Activated CD4-positive, CD25-positive, alpha-beta regulatory T cell treated with anti-CD3 and anti-CD28 coated beads, Interleukin-2, amount 50 U/mL, for 16 hours (primary cell): ENCODE measurements at regions not wholly inside any gene's neighbourhood (a gene's known extent, or its start where the extent isn't known, plus 50 kb on each side); places are given as distances from the start of the nearest gene placed in this dataset.
"Not testable (repeated sequence)": the region's sequence is repeated elsewhere in the genome, so short reads cannot be mapped to it uniquely, and the experiment has no call there.

Source experiments
- DNase-seq: peaks from one replicate; pipeline ENCODE4 v3.0.0-alpha.2; 2020; ENCODE audit warnings: low read depth, low spot score

- DNase-seq = no peak
These were observed 364.3 kb downstream of the SHANK2 start for GRCh38 chr11:70888061-70888460.

DNA sequence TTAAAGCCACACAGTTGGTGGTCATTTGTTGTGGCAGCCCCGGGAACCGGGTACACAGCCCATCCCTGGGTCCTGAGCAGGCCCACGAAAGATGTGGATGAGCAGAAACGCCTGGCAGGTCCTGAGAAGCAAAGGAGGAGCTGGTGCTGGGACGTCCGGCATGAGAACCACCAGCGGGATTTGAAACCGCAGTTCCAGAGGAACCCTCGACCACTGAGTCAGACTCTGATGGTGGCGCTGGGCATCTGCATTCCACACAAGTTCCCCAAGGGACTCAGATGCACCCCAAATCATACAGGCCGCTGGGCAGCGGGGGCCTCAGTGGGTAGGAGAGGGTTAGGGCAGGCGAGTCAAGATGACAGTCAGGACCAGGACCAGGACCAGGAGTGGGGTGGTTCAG, 363.0 kb downstream of the SHANK2 start:
- DNase-seq = no peak

GRCh38 chr11:70891844-70892380, 360.5 kb downstream of the SHANK2 start:
- no peak for DNase-seq

GRCh38 chr11:70892889-70893288, 359.5 kb downstream of the SHANK2 start:
- no peak for DNase-seq

- DNase-seq = no peak
These were observed 357.6 kb downstream of the SHANK2 start for GRCh38 chr11:70894566-70895365.

- no peak for DNase-seq
These were observed 357.1 kb downstream of the SHANK2 start for GRCh38 chr11:70895366-70895670.

- DNase-seq = no peak
These were observed 354.9 kb downstream of the SHANK2 start for GRCh38 chr11:70897429-70897828.

DNA sequence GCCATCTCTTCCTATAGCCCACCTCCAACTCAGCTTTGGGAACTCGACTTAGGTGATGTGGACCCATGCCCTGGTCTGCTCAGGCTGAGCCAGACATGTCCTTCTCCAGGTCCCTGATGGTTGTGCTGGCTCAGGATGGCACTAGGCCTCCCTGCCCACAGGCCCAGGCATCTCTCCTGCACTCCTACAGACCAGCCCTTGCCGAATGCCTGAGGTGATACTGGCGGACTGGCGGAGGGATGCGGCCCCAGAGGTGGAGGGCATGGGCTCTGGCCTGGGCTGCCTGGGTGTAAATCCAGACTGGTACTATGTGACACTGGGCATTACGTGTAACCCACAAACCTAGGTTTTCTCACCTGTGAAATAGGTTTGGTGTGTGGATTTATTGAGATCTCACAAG, 352.8 kb downstream of the SHANK2 start:
- no peak for DNase-seq

DNA sequence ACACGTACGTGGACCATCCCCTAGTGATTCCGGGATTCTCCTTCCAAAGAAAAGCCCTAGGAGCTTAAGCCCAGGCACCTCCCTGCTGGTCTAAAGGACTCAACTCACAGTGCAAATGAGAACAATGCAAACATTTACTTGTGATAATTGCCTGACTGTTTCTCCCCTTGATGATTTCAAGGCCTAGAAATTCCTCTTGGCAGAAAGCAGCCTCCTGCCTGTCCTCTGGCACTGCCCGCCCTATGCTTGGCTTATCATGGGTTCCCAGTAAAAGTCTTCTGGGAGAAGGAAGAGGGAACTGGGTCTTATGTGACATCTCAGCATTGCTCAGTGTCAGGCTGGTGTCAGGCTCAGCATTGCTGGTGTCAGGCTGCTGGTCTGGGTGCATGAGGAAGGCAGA, 351.8 kb downstream of the SHANK2 start:
- DNase-seq = no peak

GRCh38 chr11:70901951-70902521, 350.3 kb downstream of the SHANK2 start:
- no peak for DNase-seq

- DNase-seq = not testable (repeated sequence)
These were observed 349.1 kb downstream of the SHANK2 start for GRCh38 chr11:70903229-70903628.

DNA sequence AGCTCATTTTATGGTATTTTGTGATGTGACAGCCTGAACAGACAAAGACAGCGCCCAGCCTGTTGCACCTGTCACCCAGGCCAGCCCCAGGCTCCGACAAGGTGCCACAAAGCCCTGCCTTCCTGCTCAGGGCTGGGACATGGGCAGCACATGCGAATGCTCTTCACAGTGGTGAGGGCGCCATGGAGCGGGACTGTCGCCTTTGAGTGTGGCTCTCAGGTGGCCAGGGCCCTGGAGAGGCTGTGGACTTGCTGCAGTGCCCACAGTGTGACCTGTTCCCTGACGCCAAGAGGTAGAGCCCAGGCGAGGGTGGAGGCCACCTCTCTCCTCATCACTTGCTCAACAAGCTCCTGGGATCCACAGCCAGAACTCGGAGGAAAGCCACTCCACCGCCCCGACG, 346.3 kb downstream of the SHANK2 start:
- DNase-seq = no peak

DNA sequence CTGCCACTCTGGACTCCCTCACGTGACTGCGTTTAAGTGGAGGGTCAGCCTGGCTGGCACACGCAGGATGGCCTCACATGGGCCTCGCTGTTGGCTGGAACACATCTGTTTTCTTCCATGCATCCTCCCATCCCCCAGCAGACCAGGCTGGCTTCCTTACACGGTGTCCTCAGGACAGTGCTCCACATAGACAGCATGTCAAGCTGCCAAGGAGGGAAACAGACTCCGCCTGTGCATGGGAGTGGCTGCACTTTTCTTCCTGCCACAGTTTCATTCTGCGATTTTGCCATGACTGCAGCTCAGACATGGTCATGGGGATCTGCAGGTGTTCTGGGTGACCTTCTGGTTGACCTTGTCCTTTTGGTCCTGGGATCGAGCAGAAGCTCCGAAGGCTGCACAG, 344.2 kb downstream of the SHANK2 start:
- no peak for DNase-seq

DNA sequence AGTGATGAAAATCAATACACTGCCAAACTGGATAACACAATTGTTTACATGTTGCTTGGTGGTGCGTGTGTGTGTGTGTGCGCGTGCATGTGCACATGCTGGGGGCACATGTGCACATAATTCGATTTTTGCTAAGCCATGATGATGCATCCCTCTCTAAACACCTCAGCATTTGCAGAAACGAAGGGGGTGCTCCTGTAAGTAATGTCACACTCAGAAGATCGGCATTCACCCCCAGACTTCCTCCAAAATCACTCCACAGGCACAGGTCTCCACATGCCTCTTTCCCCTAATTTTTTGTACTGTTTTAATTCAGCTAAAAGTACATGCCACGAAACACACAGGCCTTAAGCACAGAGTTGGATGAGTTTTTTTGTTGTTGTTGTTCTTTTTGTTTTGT, 341.5 kb downstream of the SHANK2 start:
- DNase-seq = no peak

DNA sequence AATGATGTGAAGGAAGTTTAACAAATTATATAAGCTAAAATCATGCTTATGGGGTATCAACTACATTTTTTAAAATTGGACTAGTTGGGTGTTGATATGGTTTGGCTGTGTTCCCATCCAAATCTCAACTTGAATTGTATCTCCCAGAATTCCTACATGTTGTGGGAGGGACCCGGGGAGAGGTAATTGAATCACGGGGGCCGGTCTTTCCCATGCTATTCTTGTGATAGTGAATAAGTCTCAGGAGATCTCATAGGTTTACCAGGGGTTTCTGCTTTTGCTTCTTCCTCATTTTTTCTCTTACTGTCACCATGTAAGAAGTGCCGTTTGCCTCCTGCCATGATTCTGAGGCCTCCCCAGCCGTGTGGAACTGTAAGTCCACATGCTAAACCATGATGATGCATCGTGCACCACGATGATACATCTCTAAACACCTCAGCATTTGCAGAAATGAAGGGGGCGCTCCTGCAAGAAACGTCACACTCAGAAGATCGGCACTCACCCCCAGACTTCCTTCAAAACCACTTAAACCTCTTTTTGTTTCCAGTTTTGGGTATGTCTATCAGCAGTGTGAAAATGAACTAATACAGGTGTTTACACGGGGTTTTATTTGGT, 340.0 kb downstream of the SHANK2 start:
- DNase-seq = no peak

GRCh38 chr11:70913715-70914231, 338.6 kb downstream of the SHANK2 start:
- no peak for DNase-seq

GRCh38 chr11:70914496-70914895, 337.9 kb downstream of the SHANK2 start:
- DNase-seq = no peak

- DNase-seq = no peak
These were observed 337.0 kb downstream of the SHANK2 start for GRCh38 chr11:70915158-70915985.

- no peak for DNase-seq
These were observed 336.0 kb downstream of the SHANK2 start for GRCh38 chr11:70916351-70916750.

DNA sequence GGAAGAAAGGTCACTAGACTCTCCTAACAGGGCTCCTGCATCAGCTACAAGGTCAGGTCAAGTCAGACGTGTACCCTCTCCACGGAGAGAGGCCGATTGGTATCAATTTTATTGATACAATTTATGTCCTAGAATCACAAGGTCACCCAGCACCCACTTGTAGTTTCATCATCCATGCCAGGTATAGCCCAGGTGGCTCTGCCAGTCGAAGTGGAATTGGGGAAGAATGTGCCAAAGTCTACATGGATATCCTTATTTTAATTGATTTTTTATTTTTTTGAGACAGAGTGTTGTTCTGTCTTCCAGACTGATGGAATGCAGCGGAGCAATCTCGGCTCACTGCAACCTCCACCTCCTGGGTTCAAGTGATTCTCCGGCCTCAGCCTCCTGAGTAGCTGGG, 334.1 kb downstream of the SHANK2 start:
- DNase-seq = no peak

DNA sequence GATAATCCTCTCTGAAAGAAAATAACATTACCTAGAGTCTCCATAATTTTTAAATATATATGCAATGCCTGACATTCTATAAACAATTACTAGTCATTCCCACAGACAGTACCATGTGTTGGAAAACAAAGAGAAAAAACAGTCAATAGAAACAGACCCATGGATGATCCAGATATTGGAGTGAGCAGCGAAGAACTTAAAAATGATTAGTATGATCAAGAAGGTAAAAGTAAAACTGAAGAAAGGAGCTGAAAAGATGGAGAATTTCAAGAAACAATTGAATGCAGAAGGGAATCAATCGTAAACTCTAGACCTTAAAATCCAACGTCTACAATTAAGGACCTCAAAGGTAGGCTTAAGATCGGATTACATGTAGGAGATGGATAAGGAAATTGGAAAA, 330.6 kb downstream of the SHANK2 start:
- DNase-seq = no peak

DNA sequence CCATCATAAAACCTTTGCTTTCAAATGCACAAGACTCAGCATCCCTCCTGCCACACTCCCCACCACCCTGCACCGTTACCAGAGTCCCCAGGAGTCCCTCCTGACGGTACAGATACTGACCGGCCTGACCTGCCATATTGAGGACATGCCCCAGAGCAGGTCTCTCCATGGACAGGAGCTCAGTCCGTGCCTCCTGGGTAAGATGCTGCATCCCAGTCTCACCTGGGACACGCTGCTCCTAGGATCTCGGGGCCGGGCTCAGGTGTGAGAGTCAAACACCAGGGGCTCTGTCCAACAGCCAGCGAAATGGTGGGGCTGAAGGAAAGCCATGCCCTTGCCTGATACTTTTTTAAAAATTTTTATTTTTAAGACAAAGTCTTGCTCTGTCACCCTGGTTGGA, 328.3 kb downstream of the SHANK2 start:
- DNase-seq = no peak
